IMR-90 (cell line): ENCODE measurements at regions not wholly inside any gene's neighbourhood (a gene's known extent, or its start where the extent isn't known, plus 50 kb on each side); places are given as distances from the start of the nearest gene placed in this dataset.

Source experiments
- BHLHE40 ChIP-seq: fragments of 150-350 bp; IDR thresholded peaks from 2 replicates; pipeline ENCODE4 v1.6.1; 2016; ENCODE audit warnings: mild to moderate bottlenecking, low read depth, low read length
- CHD1 ChIP-seq: IDR thresholded peaks from 2 replicates; pipeline ENCODE4 v1.6.1; 2012; ENCODE audit warnings: low read depth, low read length, improper control_type of control experiment
- CTCF ChIP-seq: conservative IDR thresholded peaks from 2 replicates; pipeline ENCODE4 v1.5.1; 2012; ENCODE audit warnings: mild to moderate bottlenecking, low read depth, low read length, improper control_type of control experiment
- FOS ChIP-seq: fragments of 150-350 bp; IDR thresholded peaks from 2 replicates; pipeline ENCODE4 v1.6.1; 2016; ENCODE audit warnings: low read depth, low read length
- MXI1 ChIP-seq: IDR thresholded peaks from 2 replicates; pipeline ENCODE4 v1.6.1; 2012; ENCODE audit warnings: low read depth, mild to moderate bottlenecking, low read length, moderate library complexity, borderline replicate concordance
- NFE2L2 ChIP-seq: fragments of 150-350 bp; IDR thresholded peaks from 2 replicates; pipeline ENCODE4 v1.6.1; 2016; ENCODE audit warnings: low read depth, mild to moderate bottlenecking, low read length
- POLR2A ChIP-seq: IDR thresholded peaks from 2 replicates; pipeline ENCODE4 v1.6.1; 2012; ENCODE audit warnings: mild to moderate bottlenecking, low read depth, low read length
- RAD21 ChIP-seq: IDR thresholded peaks from 2 replicates; pipeline ENCODE4 v1.6.1; 2012; ENCODE audit warnings: low read length, improper control_type of control experiment
- RCOR1 ChIP-seq: IDR thresholded peaks from 2 replicates; pipeline ENCODE4 v1.6.1; 2012; ENCODE audit warnings: mild to moderate bottlenecking, low read length, improper control_type of control experiment; ENCODE audit not compliant: insufficient replicate concordance
- SMC3 ChIP-seq: fragments of 150-350 bp; IDR thresholded peaks from 2 replicates; pipeline ENCODE4 v1.6.1; 2016; ENCODE audit warnings: low read depth, mild to moderate bottlenecking, antibody characterized with exemption, low read length, moderate library complexity
- TF ChIP-seq, protein P1 (sequence below): fragments of 150-350 bp; IDR thresholded peaks from 2 replicates; pipeline ENCODE4 v1.6.1; 2016; ENCODE audit warnings: low read depth, mild to moderate bottlenecking, low read length, moderate library complexity, borderline replicate concordance

DNA sequence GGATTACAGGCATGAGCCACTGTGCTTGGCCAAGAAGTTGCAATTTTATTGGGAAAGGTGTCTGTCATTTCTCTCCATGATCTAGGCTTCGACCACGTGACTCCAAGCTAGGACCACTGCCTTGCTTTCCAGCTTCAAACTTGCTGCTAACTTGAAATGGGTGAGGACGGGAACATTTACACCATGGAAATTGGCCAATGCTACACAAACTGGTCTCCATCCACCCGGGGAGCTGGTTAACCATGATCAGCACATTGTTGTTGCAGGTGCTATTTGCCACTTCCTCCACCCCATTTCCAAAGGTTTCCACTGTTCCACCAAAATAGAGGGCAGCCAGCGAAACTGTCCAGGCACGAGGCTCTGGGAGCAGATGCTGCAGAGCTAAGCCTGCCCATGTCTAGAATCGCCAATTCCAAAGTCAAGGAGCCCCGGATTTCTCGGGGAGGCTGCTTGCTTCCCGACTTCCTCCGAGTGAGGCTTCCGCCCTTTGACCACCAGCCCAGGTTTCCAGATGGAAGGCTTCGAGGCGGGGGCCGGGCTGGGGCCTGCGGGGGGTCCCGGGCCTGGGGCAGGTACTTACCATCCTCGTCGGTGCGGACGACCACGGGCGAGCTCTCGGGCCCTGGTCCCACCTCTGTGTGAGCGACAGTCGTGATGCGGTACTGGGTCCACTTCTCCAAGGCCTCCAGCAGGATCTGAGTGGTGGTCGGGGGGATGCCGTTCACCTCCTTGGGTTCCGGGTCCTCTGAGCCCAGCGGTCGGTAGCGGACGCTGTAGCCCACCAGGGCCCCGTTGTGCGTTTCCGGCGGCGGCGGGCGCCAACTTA lies 109.7 kb downstream of the PTPRS start:
- TF ChIP-seq SMC3 (no peak), CTCF (no peak), POLR2A (no peak), FOS (no peak), MXI1 (no peak), RCOR1 (no peak), NFE2L2 (no peak), CHD1 (no peak), RAD21 (no peak), BHLHE40 (no peak)
- TF ChIP-seq, protein P1, sequence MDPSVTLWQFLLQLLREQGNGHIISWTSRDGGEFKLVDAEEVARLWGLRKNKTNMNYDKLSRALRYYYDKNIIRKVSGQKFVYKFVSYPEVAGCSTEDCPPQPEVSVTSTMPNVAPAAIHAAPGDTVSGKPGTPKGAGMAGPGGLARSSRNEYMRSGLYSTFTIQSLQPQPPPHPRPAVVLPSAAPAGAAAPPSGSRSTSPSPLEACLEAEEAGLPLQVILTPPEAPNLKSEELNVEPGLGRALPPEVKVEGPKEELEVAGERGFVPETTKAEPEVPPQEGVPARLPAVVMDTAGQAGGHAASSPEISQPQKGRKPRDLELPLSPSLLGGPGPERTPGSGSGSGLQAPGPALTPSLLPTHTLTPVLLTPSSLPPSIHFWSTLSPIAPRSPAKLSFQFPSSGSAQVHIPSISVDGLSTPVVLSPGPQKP = no peak
